Pancreas (tissue), 10 donors: ENCODE measurements at regions not wholly inside any gene's neighbourhood (a gene's known extent, or its start where the extent isn't known, plus 50 kb on each side); places are given as distances from the start of the nearest gene placed in this dataset.

ENCODE experiments used
- ATAC-seq, 4 donors: fragments of 200-7000 bp; cut with Tn5 transposase; one replicate each; pipeline versions ENCODE4 v1.8.0 to v1.9.1; 2020; ENCODE audit warnings: mild to moderate bottlenecking in 4 of 4, moderate library complexity in 4 of 4
- DNase-seq, 6 donors: peaks; one replicate each; pipeline ENCODE4 v3.0.0-alpha.2; 2020
- FAIRE-seq: peaks from 2 replicates; lab custom pipeline; 2012; peaks lifted over from hg19 to GRCh38; lab: Jason Lieb, UNC
- H3K27ac ChIP-seq, 4 donors: fragments of 200-600 bp; sonication (generic); 1 replicate in 3 of 4; 2 replicates in 1 of 4; pipeline versions ENCODE4 v1.5.0 to v1.8.0; 2020
- H3K27me3 ChIP-seq, 4 donors: fragments of 200-600 bp; one replicate each; pipeline ENCODE4 v1.8.0; 2021
- H3K36me3 ChIP-seq, 3 donors: fragments of 200-600 bp; sonication (generic) in 1 of 3; one replicate each; pipeline versions ENCODE4 v1.5.0 to v1.8.0; 2020 to 2021
- H3K4me1 ChIP-seq, 3 donors: fragments of 200-600 bp; one replicate each; pipeline ENCODE4 v1.8.0; 2021
- H3K4me3 ChIP-seq, 4 donors: fragments of 200-600 bp; sonication (generic) in 2 of 4; one replicate each; pipeline versions ENCODE4 v1.5.0 to v1.8.0; 2020 to 2021
- H3K9me3 ChIP-seq, 4 donors: fragments of 200-600 bp; one replicate each; pipeline ENCODE4 v1.8.0; 2021
- WGBS, 2 donors: extraction: QIAGEN DNeasy Blood & Tissue Kit; methylation state at CpG; one replicate each; pipeline ENCODE4 v1.1.7; 2013; 5-methylcytosine and 5-hydroxymethylcytosine counted together
- intact Hi-C, 3 donors: fragments of 100-400 bp; cut with DNase I; formaldehyde crosslinking; loops; one replicate each; pipeline versions ENCODE4 v1.11.1 to v1.14.2; 2022
- TF ChIP-seq, protein P1 (sequence below), 4 donors: fragments of 200-600 bp; sonication (generic) in 3 of 4; IDR thresholded peaks; one replicate each; pipeline versions ENCODE4 v1.5.0 to v1.8.0; 2021; ENCODE audit warnings: antibody characterized with exemption in 4 of 4
- donor health status: healthy with polysubstance abuse.
- donor health status: DM: no; HTN: no; CAD: no; lungs with moderate emphysema.
- donor health status: DM: no; HTN: no; CAD: no.
- donor health status: control.
- donor health status: control.
- donor health status: Bipolar disorder and iron deficiency.
- donor health status: DM: yes; HTN: yes; CAD: no.
- donor health status: DM: no; HTN: no; CAD: no.
- donor health status: DM: no; HTN: no; CAD: no.
- donor health status: DM: yes; HTN: yes; CAD: no.

DNA sequence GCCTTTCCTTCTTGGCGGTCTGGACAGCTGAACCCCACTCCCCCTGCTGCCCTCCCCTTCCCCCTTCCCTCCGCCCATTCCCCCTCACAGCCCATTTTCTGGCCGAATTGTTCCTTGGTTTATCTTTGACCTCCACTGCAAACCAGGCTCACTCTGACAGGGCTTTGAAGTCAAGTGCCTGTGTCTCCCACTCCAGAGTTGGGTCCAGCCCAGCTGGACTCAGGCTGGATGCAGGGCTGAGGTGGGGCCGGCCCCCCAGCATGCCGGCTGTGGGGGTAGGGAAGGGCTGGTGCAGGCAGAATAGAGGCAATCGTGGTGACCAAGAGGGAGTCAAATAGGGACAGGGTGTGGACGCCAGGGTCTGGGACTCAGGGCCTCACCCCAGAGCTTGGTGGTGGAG is 57.0 kb upstream of the MRPS22 start:
- H3K36me3 ChIP-seq: no peaks in the 10 kb centered on the region
- FAIRE-seq (no peak), ATAC-seq (no peak)

DNA sequence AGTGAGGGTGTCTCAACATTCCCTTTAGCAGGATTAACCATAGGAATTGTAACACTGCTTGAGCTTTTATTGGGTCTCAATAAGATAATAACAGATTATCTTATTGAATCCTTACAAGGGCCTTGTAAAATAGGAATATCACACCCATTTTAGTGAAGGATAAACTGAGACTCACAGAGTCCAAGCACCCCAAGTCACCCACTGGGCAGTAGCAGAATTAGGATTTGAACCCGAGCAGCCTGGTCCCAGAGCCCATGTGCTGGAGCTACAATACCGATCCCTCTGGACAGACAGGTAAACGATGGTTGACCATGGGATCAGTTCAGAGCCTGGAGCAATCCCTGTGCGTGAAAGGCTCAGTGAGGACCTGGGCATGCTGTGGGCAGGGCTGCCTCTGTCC is 56.3 kb upstream of the MRPS22 start:
- Histone ChIP-seq H3K9me3 (no peaks in the 10 kb centered on the region), H3K4me1 (peaks cover 0 to 11% (median 9%) of the 10 kb centered on the region in 3 donors), H3K27ac (no peak overlapping the region), H3K36me3 (no peaks in the 10 kb centered on the region), H3K27me3 (no peaks in the 10 kb centered on the region), H3K4me3 (no peak overlapping the region)
- ATAC-seq (no peak), FAIRE-seq (no peak), DNase-seq (no peak)
- TF ChIP-seq, protein P1, sequence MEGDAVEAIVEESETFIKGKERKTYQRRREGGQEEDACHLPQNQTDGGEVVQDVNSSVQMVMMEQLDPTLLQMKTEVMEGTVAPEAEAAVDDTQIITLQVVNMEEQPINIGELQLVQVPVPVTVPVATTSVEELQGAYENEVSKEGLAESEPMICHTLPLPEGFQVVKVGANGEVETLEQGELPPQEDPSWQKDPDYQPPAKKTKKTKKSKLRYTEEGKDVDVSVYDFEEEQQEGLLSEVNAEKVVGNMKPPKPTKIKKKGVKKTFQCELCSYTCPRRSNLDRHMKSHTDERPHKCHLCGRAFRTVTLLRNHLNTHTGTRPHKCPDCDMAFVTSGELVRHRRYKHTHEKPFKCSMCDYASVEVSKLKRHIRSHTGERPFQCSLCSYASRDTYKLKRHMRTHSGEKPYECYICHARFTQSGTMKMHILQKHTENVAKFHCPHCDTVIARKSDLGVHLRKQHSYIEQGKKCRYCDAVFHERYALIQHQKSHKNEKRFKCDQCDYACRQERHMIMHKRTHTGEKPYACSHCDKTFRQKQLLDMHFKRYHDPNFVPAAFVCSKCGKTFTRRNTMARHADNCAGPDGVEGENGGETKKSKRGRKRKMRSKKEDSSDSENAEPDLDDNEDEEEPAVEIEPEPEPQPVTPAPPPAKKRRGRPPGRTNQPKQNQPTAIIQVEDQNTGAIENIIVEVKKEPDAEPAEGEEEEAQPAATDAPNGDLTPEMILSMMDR (IDR thresholded peaks at IDR 0.05): no peak
- 88 to 99% methylated on average over 4 of the region's 4 CpGs for WGBS, 2 donors
- intact Hi-C loops: no loop called here

More for the DNA sequence above, 57.0 kb upstream of the MRPS22 start:
- Histone ChIP-seq H3K9me3 (no peaks in the 10 kb centered on the region), H3K4me3 (no peak overlapping the region), H3K27ac (no peak overlapping the region), H3K27me3 (no peaks in the 10 kb centered on the region), H3K4me1 (peaks cover 0 to 11% (median 9%) of the 10 kb centered on the region in 3 donors)
- DNase-seq: no peak
- intact Hi-C loops: no loop called here
- TF ChIP-seq, protein P1 (IDR thresholded peaks at IDR 0.05): no peak
- 83 to 87% methylated on average over 7 of the region's 7 CpGs for WGBS, 2 donors

GRCh38 chr3:139288266-139288821 is 55.5 kb upstream of the MRPS22 start:
- Histone ChIP-seq H3K36me3 (no peaks in the 10 kb centered on the region), H3K4me1 (peaks cover 0 to 11% (median 9%) of the 10 kb centered on the region in 3 donors), H3K9me3 (no peaks in the 10 kb centered on the region), H3K27ac (no peak overlapping the region), H3K27me3 (no peaks in the 10 kb centered on the region), H3K4me3 (no peak overlapping the region)
- FAIRE-seq: no peak
- TF ChIP-seq, protein P1 (IDR thresholded peaks at IDR 0.05): no peak
- peak; percentile 82 to 92 (median 86) for ATAC-seq
- peak in 5 of 6 donors; percentile 43 to 77 (median 65) for DNase-seq
- 19 to 21% methylated on average over 8 of the region's 8 CpGs for WGBS, 2 donors
- intact Hi-C loops: no loop called here

DNA sequence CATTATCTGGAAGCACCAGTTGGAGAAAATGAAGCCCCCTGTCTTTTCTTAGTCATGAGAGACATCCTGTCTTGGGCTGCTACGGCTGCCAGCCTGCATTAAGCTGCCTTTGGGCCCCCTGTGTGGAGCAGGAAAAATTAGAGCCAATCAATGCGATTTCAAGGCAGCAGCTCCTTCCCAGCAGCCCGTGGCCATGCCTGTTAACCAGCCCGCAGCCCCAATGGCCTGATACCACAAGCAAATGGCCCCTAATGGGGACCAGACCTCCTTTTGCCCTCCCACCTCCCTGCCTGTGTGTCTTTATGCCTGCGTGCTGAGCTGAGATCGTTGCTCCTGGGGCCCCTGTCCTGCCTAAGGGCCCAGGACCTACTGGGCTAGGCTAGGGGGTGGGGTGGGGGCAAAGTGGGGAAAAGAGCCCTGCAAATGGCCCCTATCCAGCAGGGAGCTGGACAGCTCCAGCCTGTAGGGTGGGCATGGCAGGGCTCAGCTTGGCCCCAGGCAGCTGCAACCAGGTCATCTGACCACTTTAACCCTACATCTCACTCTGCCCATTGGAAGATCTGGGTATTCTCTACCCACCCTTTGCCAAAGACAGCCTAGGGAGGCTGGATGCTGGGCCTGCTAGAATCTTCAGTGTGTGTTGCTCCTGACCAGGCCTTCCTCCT is 53.8 kb upstream of the MRPS22 start:
- WGBS, 2 donors: 93% methylated on average over 6 of the region's 6 CpGs
- intact Hi-C loops: no loop called here
- TF ChIP-seq, protein P1 (IDR thresholded peaks at IDR 0.05): no peak
- Histone ChIP-seq H3K9me3 (no peaks in the 10 kb centered on the region), H3K27ac (no peak overlapping the region), H3K36me3 (no peaks in the 10 kb centered on the region), H3K27me3 (no peaks in the 10 kb centered on the region), H3K4me3 (no peak overlapping the region), H3K4me1 (peaks cover 0 to 11% (median 9%) of the 10 kb centered on the region in 3 donors)
- FAIRE-seq: no peak
- DNase-seq: no peak
- no peak for ATAC-seq
